Stimulated activated CD4-positive, alpha-beta T cell treated with anti-CD3 and anti-CD28 coated beads, Interleukin-15, amount 100 ng/mL, for 48 hours (primary cell): ENCODE measurements at regions not wholly inside any gene's neighbourhood (a gene's known extent, or its start where the extent isn't known, plus 50 kb on each side); places are given as distances from the start of the nearest gene placed in this dataset.
"Not testable (repeated sequence)": the region's sequence is repeated elsewhere in the genome, so short reads cannot be mapped to it uniquely, and the experiment has no call there.

Experiments
- DNase-seq, 2 donors: peaks; one replicate each; pipeline ENCODE4 v3.0.0-alpha.2; 2020; ENCODE audit warnings: low read depth in 2 of 2

- not testable (repeated sequence) for DNase-seq
These were observed 97.1 kb downstream of the PPIAL4G start for GRCh38 chr1:148386031-148386398.

GRCh38 chr1:148385371-148386030, 97.6 kb downstream of the PPIAL4G start:
- no peak for DNase-seq

- no peak for DNase-seq
These were observed 99.1 kb downstream of the PPIAL4G start for GRCh38 chr1:148383966-148384365.

DNA sequence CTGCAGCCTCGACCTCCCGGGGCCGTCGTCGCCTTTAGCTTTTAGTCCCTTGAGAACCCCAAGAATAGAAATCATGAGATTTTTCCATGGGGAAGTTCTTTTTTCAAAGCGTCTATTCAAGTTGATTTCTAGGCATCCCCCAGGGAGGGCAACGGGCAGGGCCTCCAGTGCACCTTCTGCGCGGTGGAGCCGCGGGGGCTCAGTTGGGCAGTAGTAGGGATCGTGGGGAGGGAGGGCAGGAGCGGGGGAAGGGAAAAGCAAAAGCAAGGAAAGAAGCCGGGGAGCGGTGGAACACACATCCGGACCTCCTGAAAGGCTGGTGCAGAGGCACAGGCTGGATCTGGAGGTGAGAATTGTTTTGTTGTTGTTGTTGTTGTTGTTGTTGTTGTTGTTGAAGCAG, 103.4 kb downstream of the PPIAL4G start:
- no peak for DNase-seq

- no peak for DNase-seq
These were observed 104.0 kb downstream of the PPIAL4G start for GRCh38 chr1:148379170-148379500.

DNA sequence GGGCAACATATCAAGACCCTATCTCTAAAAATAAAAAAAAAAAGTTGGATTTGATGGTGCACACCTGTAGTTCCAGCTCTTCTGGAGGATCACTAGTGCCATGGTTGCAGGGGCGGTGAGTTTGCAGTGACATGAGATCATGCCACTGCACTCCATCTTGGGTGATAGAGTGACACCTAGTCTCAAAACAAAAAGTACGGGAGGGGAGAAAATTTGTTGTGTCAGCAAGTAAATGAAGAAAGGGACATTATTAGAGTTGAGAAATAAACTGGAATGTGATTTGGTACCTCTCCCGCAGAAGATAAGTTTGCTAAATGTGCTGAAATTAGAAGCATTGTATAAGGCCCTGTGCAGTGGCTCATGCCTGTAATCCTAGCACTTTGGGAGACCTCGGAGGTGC, 105.1 kb downstream of the PPIAL4G start:
- DNase-seq = not testable (repeated sequence)

DNA sequence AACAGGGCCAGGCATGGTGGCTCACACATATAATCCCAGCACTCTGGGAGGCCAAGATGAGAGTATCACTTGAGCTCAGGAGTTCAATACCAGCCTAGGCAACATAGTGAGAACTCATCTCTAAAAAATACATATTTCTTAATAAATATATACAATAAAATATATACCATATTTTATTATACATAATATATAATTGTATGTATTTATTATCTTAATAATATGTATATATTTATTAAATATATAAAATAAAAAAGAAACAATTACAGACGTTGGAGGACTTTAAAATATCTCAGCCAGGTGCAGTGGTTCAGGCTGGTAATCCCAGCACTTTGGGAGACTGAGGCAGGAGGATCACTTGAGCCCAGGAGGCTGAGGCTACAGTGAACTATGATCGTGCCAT, 106.1 kb downstream of the PPIAL4G start:
- not testable (repeated sequence) for DNase-seq

DNA sequence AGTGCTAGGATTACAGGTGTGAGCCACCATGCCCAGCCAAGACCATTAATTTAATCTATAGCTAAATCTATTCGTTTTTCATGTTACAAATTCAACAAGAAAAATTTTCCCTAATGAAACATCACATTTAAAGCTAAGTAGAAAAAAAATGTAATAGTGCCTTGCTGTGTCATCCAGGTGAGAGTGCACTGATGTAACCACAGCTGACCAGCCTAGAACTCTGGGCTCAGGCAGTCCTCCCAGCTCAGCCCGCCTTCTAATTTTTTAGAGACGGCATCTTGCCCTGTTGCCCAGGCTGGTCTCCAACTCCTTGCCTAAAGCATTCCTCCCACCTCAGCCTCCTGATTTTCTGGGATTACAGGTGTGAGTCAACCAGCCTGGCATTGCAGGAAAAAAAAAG, 109.0 kb downstream of the PPIAL4G start:
- no peak for DNase-seq

DNA sequence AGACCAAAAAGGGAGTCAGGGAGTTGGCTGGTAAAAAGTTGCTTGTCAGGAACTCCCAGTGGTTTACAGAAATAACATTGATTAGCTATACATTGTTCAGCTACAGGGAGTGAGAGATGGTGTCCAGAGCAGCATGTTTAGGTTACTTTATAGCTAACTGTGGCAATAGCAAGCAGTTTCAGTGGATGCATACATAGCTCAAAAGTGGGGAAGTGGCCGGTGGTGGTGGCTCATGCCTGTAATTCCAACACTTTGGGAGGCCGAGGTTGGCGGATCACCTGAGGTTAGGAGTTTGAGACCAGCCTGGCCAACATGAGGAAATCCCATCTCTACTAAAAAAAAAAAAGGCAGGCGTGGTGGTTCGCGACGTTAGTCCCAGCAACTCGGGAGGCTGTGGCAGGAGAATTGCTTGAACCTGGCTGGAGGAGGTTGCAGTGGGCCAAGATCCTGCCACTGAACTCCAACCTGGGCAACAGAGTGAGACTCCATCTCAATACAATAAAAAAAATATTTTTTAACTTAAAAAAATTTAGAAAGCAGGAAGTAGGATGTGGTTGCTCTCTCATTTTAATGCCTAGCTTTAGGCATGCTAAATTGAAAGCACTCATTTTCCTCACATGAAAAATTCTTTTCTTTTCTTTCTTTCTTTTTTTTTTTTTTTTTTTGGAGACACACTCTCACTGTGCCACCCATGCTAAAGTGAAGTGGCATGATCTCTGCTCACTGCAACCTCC, 109.7 kb downstream of the PPIAL4G start:
- no peak for DNase-seq

- DNase-seq = peak in 1 of 2 donors; percentile 22
These were observed 110.4 kb downstream of the PPIAL4G start for GRCh38 chr1:148372731-148373130.

- DNase-seq = not testable (repeated sequence)
These were observed 110.9 kb downstream of the PPIAL4G start for GRCh38 chr1:148372051-148372726.

GRCh38 chr1:148371551-148371994, 111.5 kb downstream of the PPIAL4G start:
- DNase-seq = peak; percentile 37 to 63

GRCh38 chr1:148370661-148371060, 112.4 kb downstream of the PPIAL4G start:
- not testable (repeated sequence) for DNase-seq

- DNase-seq = no peak
These were observed 115.5 kb downstream of the PPIAL4G start for GRCh38 chr1:148367596-148367995.

GRCh38 chr1:148366136-148366753, 116.9 kb downstream of the PPIAL4G start:
- not testable (repeated sequence) for DNase-seq

- DNase-seq = not testable (repeated sequence)
These were observed 118.0 kb downstream of the PPIAL4G start for GRCh38 chr1:148365151-148365550.

DNA sequence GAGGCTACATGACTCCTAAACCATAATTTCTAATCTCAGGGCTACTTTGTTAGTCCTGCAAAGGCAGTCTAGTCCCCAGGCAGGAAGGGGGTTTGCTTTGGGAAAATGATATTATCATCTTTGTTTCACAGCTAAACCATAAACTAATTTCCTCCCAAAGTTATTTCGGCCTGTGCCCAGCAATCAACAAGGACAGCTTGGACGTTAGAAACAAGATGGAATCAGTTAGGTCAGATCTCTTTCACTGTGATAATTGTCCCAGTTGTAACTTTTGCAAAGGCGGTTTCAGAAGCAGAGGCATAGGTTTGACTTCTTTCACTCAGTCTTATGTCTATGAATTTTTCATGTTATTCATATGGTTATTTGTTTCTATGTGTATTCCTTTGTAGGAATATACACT, 119.1 kb downstream of the PPIAL4G start:
- not testable (repeated sequence) for DNase-seq

GRCh38 chr1:148363439-148363810, 119.7 kb downstream of the PPIAL4G start:
- no peak for DNase-seq

DNA sequence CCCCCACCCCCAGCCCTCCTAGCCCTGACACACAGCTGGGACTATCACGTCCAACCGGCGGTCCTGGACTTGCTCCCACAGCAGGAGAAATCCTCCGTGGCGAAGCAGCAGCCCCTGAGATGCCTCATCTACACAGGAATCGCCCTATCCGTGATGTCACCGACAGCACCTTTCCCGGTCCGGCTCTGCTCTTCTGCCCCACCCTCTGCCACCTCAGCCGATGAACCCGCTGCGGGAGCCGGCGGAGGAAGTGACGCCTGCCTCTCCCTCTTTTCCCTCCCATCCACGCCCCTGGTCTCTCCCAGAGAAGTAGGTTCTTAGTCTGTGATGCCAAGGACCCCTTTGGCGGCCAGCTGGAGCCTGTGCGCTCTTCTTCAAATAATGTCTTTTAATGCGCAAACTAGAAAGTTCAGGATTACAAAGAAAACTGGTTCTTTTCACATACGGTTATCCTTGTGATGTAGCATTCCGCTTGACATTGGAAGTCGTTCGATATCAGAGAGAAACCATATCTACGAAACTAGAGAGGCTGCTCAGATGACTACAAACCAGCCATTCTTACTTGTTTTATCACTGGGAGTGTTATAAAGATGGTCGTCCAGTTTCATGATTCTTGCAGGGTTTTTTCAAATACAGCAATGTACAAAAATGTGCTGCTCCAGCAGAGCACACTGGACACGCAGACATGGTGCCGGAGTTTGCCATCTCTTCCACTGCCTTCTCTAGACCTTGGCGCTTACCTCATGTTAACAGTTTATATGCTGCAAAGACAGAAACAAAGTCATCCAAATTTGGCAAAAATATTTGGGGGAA, 120.3 kb downstream of the PPIAL4G start:
- peak; percentile 40 to 48 for DNase-seq

GRCh38 chr1:148362216-148362611, 120.9 kb downstream of the PPIAL4G start:
- peak; percentile 30 to 38 for DNase-seq

- peak in 1 of 2 donors; percentile 28 for DNase-seq
These were observed 121.5 kb downstream of the PPIAL4G start for GRCh38 chr1:148361427-148362215.
